ENCODE measurements at regions not wholly inside any gene's neighbourhood (a gene's known extent, or its start where the extent isn't known, plus 50 kb on each side); places are given as distances from the start of the nearest gene placed in this dataset.

- TF ChIP-seq, protein P1, sequence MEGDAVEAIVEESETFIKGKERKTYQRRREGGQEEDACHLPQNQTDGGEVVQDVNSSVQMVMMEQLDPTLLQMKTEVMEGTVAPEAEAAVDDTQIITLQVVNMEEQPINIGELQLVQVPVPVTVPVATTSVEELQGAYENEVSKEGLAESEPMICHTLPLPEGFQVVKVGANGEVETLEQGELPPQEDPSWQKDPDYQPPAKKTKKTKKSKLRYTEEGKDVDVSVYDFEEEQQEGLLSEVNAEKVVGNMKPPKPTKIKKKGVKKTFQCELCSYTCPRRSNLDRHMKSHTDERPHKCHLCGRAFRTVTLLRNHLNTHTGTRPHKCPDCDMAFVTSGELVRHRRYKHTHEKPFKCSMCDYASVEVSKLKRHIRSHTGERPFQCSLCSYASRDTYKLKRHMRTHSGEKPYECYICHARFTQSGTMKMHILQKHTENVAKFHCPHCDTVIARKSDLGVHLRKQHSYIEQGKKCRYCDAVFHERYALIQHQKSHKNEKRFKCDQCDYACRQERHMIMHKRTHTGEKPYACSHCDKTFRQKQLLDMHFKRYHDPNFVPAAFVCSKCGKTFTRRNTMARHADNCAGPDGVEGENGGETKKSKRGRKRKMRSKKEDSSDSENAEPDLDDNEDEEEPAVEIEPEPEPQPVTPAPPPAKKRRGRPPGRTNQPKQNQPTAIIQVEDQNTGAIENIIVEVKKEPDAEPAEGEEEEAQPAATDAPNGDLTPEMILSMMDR (IDR thresholded peaks at IDR 0.05) = no peak
- no peak for TF ChIP-seq POLR2A (IDR thresholded peaks at IDR 0.05)
These were observed 1047.6 kb upstream of the AUTS2 start for GRCh38 chr7:68550635-68551034.
